Thyroid gland (tissue), 4 donors: ENCODE measurements at regions not wholly inside any gene's neighbourhood (a gene's known extent, or its start where the extent isn't known, plus 50 kb on each side); places are given as distances from the start of the nearest gene placed in this dataset.

Experiments
- DNase-seq, 2 donors: peaks; one replicate each; pipeline ENCODE4 v3.0.0-alpha.2; 2019
- H3K27ac ChIP-seq, 3 donors: fragments of 200-600 bp; sonication (generic); 1 replicate in 2 of 3; 2 replicates in 1 of 3; pipeline ENCODE4 v1.5.1; 2016 to 2019; ENCODE audit warnings: mild to moderate bottlenecking in 1 of 3, moderate library complexity in 1 of 3
- H3K27me3 ChIP-seq: fragments of 200-600 bp; sonication (generic); one replicate; pipeline ENCODE4 v1.5.1; 2019
- H3K36me3 ChIP-seq, 2 donors: fragments of 200-600 bp; sonication (generic); one replicate each; pipeline ENCODE4 v1.5.1; 2016 to 2019
- H3K4me1 ChIP-seq, 2 donors: fragments of 200-600 bp; sonication (generic); one replicate each; pipeline ENCODE4 v1.5.1; 2017 to 2019
- H3K4me3 ChIP-seq, 3 donors: fragments of 200-600 bp; sonication (generic); replicated peaks in 1 of 3; 1 replicate in 2 of 3; 2 replicates in 1 of 3; pipeline ENCODE4 v1.5.1; 2016; ENCODE audit warnings: mild to moderate bottlenecking in 1 of 3
- H3K9me3 ChIP-seq: fragments of 200-600 bp; sonication (generic); one replicate; pipeline ENCODE4 v1.5.1; 2017
- POLR2A ChIP-seq, 2 donors: fragments of 450-650 bp; IDR thresholded peaks; one replicate each; pipeline ENCODE4 v1.6.1; 2017; ENCODE audit warnings: antibody characterized with exemption in 2 of 2, mild to moderate bottlenecking in 2 of 2, moderate library complexity in 1 of 2
- WGBS, 2 donors: methylation state at CpG; one replicate each; pipeline ENCODE4 v1.1.5; 2017; 5-methylcytosine and 5-hydroxymethylcytosine counted together
- intact Hi-C: fragments of 100-400 bp; cut with DNase I; formaldehyde crosslinking; loops from one replicate; pipeline ENCODE4 v1.15.1; 2023
- TF ChIP-seq, protein P1 (sequence below), 6 experiments: fragments of 200-600 bp in 3 of 6; fragments of 450-650 bp in 3 of 6; sonication (generic) in 3 of 6; IDR thresholded peaks; one replicate each; pipeline ENCODE4 v1.5.1; 2016 to 2019; ENCODE audit warnings: antibody characterized with exemption in 6 of 6, mild to moderate bottlenecking in 2 of 6, inconsistent platforms in 1 of 6, moderate library complexity in 1 of 6

DNA sequence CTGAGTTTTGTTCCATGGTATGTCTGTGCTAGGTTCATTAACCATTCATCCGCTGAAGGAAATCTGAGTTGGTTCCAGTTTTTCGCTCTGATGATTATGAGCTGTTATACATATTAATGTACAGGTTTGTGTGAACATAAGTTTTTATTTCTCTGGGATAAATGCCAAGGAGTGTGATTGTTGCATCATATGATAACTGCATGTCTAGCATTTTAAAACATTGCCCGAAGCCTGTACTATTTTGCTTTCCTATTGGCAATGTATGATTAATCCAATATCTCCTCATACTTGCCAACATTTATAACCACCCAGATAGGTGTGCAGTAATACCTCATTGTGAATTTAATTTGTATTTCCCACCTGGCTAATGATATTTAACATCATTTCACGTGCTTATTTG is 322.7 kb downstream of the ZNF326 start:
- Histone ChIP-seq H3K36me3 (no peaks in the 10 kb centered on the region), H3K27me3 (no peaks in the 10 kb centered on the region), H3K27ac (no peak overlapping the region), H3K9me3 (no peaks in the 10 kb centered on the region), H3K4me3 (no peak overlapping the region), H3K4me1 (no peaks in the 10 kb centered on the region)
- intact Hi-C loops = no loop called here
- 88 to 90% methylated on average over 4 of the region's 4 CpGs for WGBS, 2 donors
- no peak for TF ChIP-seq POLR2A (IDR thresholded peaks at IDR 0.05)
- TF ChIP-seq, protein P1, sequence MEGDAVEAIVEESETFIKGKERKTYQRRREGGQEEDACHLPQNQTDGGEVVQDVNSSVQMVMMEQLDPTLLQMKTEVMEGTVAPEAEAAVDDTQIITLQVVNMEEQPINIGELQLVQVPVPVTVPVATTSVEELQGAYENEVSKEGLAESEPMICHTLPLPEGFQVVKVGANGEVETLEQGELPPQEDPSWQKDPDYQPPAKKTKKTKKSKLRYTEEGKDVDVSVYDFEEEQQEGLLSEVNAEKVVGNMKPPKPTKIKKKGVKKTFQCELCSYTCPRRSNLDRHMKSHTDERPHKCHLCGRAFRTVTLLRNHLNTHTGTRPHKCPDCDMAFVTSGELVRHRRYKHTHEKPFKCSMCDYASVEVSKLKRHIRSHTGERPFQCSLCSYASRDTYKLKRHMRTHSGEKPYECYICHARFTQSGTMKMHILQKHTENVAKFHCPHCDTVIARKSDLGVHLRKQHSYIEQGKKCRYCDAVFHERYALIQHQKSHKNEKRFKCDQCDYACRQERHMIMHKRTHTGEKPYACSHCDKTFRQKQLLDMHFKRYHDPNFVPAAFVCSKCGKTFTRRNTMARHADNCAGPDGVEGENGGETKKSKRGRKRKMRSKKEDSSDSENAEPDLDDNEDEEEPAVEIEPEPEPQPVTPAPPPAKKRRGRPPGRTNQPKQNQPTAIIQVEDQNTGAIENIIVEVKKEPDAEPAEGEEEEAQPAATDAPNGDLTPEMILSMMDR (IDR thresholded peaks at IDR 0.05) = no peak
- DNase-seq = no peak

DNA sequence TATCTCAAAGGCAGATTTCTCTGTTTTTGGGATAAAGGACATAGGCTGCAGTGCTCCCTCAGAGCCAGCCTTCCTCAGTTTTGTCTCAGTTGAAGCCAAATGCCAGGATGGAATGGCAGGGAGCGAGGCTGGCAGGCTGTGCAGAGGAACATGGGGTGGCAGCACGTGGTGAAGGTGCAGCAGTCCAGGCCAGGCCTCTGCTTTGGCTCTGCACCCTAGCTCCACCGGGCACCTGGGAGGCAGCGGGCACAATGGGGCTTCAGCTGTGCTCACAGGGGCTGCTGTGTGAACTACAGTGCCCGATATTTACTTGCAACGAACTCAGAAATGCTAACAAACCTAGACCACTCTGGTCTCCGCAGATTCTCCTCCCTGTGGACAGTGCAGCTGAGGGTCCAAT is 319.6 kb downstream of the ZNF326 start:
- H3K27ac ChIP-seq = no peak overlapping the region
- no peak for DNase-seq
- TF ChIP-seq POLR2A (IDR thresholded peaks at IDR 0.05) = no peak
- TF ChIP-seq, protein P1 (IDR thresholded peaks at IDR 0.05) = no peak
- WGBS, 2 donors = 86 to 97% methylated on average over 7 of the region's 7 CpGs
- no peak overlapping the region for H3K4me3 ChIP-seq
- intact Hi-C loops = no loop called here
- H3K36me3 ChIP-seq = no peaks in the 10 kb centered on the region
- H3K9me3 ChIP-seq = no peaks in the 10 kb centered on the region
- H3K4me1 ChIP-seq = no peaks in the 10 kb centered on the region
- H3K27me3 ChIP-seq = no peaks in the 10 kb centered on the region

DNA sequence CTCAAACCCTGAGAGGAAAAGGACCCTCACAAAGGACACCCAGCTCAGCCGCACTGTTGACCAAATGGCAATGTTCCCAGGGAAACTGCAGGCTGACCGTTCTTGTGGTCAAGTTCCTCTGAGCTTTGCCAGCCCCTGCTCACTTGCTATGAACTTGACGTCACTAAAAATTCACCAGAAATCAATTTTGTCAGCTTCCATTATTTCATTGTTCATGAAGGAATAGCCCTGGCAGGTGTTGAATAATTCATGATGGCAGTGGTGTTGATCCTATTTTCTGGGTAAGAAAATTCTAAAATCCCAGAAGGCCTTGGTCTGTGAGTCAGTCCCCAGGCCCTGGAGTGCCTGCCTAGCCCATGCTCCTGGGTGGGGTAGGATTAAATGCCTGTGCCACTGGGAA is 318.9 kb downstream of the ZNF326 start:
- Histone ChIP-seq H3K36me3 (no peaks in the 10 kb centered on the region), H3K27ac (no peak overlapping the region), H3K4me3 (no peak overlapping the region), H3K27me3 (no peaks in the 10 kb centered on the region), H3K4me1 (no peaks in the 10 kb centered on the region), H3K9me3 (no peaks in the 10 kb centered on the region)
- WGBS, 2 donors = 74 to 85% methylated on average over 3 of the region's 3 CpGs
- intact Hi-C loops = no loop called here
- DNase-seq = no peak
- TF ChIP-seq, protein P1 (IDR thresholded peaks at IDR 0.05) = no peak
- no peak for TF ChIP-seq POLR2A (IDR thresholded peaks at IDR 0.05)

DNA sequence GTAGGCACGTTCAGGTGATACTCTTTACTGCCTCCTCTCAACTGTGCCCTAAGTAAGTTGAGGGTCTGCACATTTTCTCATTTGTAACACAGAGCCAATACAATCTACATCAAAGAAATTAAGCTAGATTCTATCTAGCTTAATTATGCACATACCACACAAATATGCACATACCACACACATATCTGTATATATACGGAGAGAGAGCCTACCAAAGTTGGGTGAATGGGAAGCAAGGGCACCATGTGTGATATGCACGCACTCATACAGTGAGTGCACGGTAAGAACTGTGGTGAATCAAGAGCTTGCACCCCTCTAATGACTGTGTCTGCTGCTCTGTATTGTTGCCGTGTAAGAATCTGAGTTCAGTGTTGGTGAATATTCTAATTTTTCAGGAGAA is 314.9 kb downstream of the ZNF326 start:
- Histone ChIP-seq H3K4me3 (no peak overlapping the region), H3K36me3 (no peaks in the 10 kb centered on the region), H3K4me1 (no peaks in the 10 kb centered on the region), H3K27ac (no peak overlapping the region), H3K27me3 (no peaks in the 10 kb centered on the region), H3K9me3 (no peaks in the 10 kb centered on the region)
- WGBS, 2 donors = 95% methylated on average over 5 of the region's 5 CpGs
- DNase-seq = no peak
- intact Hi-C loops = no loop called here
- TF ChIP-seq, protein P1 (IDR thresholded peaks at IDR 0.05) = no peak
- TF ChIP-seq POLR2A (IDR thresholded peaks at IDR 0.05) = no peak

DNA sequence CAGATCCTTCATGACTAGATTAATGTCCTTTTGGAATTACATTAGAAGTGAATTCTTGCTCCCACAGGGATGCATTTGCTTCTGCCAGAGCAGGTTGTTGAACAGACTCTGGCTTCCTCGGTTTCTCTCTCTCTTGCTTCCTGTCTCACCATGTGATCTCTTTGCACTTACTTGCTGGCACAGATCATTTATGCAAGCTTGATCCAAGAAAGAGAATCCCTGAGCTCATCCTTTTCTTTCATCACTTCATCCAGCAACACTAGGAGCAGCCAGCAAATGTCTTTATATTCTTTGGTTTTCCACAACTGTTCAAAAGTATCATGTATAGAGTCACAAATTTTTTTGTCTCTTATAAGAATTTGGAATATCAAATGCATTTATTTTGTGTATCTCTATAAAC is 313.5 kb downstream of the ZNF326 start:
- Histone ChIP-seq H3K36me3 (no peaks in the 10 kb centered on the region), H3K4me3 (no peak overlapping the region), H3K9me3 (no peaks in the 10 kb centered on the region), H3K27me3 (no peaks in the 10 kb centered on the region), H3K4me1 (no peaks in the 10 kb centered on the region), H3K27ac (no peak overlapping the region)
- no peak for DNase-seq
- TF ChIP-seq, protein P1 (IDR thresholded peaks at IDR 0.05) = no peak
- no peak for TF ChIP-seq POLR2A (IDR thresholded peaks at IDR 0.05)
- 78 to 93% methylated on average over 1 of the region's 1 CpG for WGBS, 2 donors
- intact Hi-C loops = no loop called here
